ENCODE measurements at regions not wholly inside any gene's neighbourhood (a gene's known extent, or its start where the extent isn't known, plus 50 kb on each side); places are given as distances from the start of the nearest gene placed in this dataset.

GRCh38 chr11:104408630-104409029, 244.7 kb upstream of the PDGFD start:
- no peak for TF ChIP-seq POLR2A (IDR thresholded peaks at IDR 0.05; ENCODE audit: low read depth, low read length)
- TF ChIP-seq POLR2AphosphoS5 (IDR thresholded peaks at IDR 0.05; ENCODE audit: low read depth, low read length): no peak
- TF ChIP-seq TAF1 (IDR thresholded peaks at IDR 0.05; ENCODE audit: low read depth, low read length): no peak

All from GM12891 (cell line).